ENCODE measurements at regions not wholly inside any gene's neighbourhood (a gene's known extent, or its start where the extent isn't known, plus 50 kb on each side); places are given as distances from the start of the nearest gene placed in this dataset.

DNA sequence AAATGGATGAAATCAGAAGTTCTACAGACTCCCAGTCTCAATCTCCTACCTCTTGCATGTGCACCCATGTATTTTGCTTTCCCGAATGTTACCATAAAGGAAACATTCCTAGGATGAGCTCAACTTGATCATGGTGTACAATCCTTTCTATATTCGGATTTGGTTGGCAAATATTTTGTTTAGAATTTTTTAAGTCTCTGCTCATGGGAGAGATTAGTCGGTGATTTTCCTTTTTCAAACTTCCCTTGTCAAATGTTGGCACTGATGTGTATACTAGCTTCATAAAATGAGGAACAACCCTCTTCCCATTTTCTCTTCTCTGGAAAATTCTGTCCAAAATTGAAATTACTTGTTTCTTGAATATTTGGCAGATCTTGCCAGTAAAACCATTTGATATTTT lies 317.6 kb upstream of the RASGRP1 start (continued):
- TF ChIP-seq FOSL2 (IDR thresholded peaks at IDR 0.05; ENCODE audit: borderline replicate concordance, low read depth) = no peak
- no peak for TF ChIP-seq FOXM1 (IDR thresholded peaks at IDR 0.05; ENCODE audit: low read depth)
- no peak for TF ChIP-seq SIN3A (IDR thresholded peaks at IDR 0.05; ENCODE audit: borderline replicate concordance, low read depth, low read length)

DNA sequence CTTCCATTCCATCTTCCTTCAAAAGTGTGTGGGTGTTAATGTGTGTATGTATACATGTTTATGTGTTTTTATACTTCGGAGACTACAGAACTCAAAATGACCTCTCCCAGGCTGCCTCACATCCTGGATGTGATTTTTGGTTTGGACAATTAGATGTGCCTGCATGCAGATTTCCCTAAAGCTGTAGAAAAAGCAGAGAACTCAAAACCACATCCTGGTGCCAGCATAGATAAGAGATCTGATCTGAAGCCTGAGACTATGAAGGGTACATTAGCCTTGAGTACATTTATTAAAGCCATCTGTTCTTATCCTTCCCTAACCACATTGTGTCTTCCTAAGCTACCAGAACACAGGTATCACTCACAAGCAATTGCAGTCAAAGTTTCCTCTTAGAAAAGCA lies 319.4 kb upstream of the RASGRP1 start:
- Histone ChIP-seq H3K9me3 (no peaks in the 10 kb centered on the region), H3K9me2 (no peaks in the 10 kb centered on the region), H3K4me2 (peak overlapping the region; percentile 48; the same call in 1 of the 2 replicates), H3K4me1 (ENCODE audit: control insufficient read depth in 1 of 2, insufficient read depth in 2 of 2, low read depth in 1 of 2, low read length in 1 of 2) (peaks cover 32 to 34% of the 10 kb centered on the region in 2 experiments), H3K27me3 (ENCODE audit: insufficient read depth) (no peaks in the 10 kb centered on the region), H2AFZ (ENCODE audit: low read depth) (no peak overlapping the region), H3F3A (replicated peaks; ENCODE audit: insufficient read depth) (peaks cover 40% of the 10 kb centered on the region), H3K4me3 (ENCODE audit: low read depth in 2 of 2, low read length in 1 of 2) (no peak overlapping the region), H3K27ac (ENCODE audit: low read depth in 2 of 2, low read length in 1 of 2) (peak overlapping the region; percentile 93 to 100), H3K36me3 (replicated peaks in 1 of 2; ENCODE audit: control insufficient read depth in 1 of 2, insufficient read depth in 2 of 2, low read length in 1 of 2) (no peaks in the 10 kb centered on the region), H3K9ac (peak overlapping the region; percentile 66; the same call in 1 of the 2 replicates), H3K79me2 (ENCODE audit: insufficient read depth) (no peaks in the 10 kb centered on the region), H4K20me1 (ENCODE audit: insufficient read depth) (no peaks in the 10 kb centered on the region)
- DNase-seq = peak; percentile 67
- CTCF ChIA-PET = interaction anchor here (0.6 to 1.9 kb wide), 3 partner anchors 20 to 107 kb away, joined by 3 to 6 read pairs (median 6); no protein-coding TSS in a partner anchor
- POLR2A ChIA-PET = no interaction called here
- WGBS (ENCODE audit: low lambda C conversion rate) = 6% methylated on average over 1 of the region's 1 CpG
- TF ChIP-seq, protein P1, sequence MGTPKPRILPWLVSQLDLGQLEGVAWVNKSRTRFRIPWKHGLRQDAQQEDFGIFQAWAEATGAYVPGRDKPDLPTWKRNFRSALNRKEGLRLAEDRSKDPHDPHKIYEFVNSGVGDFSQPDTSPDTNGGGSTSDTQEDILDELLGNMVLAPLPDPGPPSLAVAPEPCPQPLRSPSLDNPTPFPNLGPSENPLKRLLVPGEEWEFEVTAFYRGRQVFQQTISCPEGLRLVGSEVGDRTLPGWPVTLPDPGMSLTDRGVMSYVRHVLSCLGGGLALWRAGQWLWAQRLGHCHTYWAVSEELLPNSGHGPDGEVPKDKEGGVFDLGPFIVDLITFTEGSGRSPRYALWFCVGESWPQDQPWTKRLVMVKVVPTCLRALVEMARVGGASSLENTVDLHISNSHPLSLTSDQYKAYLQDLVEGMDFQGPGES (IDR thresholded peaks at IDR 0.05; ENCODE audit: low read depth, low read length) = no peak
- TF ChIP-seq, protein P2, sequence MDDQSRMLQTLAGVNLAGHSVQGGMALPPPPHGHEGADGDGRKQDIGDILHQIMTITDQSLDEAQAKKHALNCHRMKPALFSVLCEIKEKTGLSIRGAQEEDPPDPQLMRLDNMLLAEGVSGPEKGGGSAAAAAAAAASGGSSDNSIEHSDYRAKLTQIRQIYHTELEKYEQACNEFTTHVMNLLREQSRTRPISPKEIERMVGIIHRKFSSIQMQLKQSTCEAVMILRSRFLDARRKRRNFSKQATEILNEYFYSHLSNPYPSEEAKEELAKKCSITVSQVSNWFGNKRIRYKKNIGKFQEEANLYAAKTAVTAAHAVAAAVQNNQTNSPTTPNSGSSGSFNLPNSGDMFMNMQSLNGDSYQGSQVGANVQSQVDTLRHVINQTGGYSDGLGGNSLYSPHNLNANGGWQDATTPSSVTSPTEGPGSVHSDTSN (IDR thresholded peaks at IDR 0.05) = peak; percentile 98
- TF ChIP-seq, protein P3, sequence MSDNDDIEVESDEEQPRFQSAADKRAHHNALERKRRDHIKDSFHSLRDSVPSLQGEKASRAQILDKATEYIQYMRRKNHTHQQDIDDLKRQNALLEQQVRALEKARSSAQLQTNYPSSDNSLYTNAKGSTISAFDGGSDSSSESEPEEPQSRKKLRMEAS (IDR thresholded peaks at IDR 0.05; ENCODE audit: low read depth) = peak; percentile 86
- TF ChIP-seq SIN3A (IDR thresholded peaks at IDR 0.05; ENCODE audit: borderline replicate concordance, low read depth, low read length) (peak; percentile 84; the same call in 1 of the 2 replicates), RCOR1 (IDR thresholded peaks at IDR 0.05; ENCODE audit: low read length) (peak; percentile 96), TEAD4 (IDR thresholded peaks at IDR 0.05; ENCODE audit: borderline replicate concordance, insufficient read depth) (peak; percentile 99), EP300 (IDR thresholded peaks at IDR 0.05; ENCODE audit: borderline replicate concordance in 1 of 2, low read depth in 1 of 2, low read length in 1 of 2) (peak; percentile 100), FOXJ3 (CRISPR knock-in tag; IDR thresholded peaks at IDR 0.05) (peak; percentile 97), YY1 (IDR thresholded peaks at IDR 0.05; ENCODE audit: low read depth) (no peak; the same call in 1 of the 2 replicates), TCF12 (IDR thresholded peaks at IDR 0.05) (peak; percentile 100), RXRA (IDR thresholded peaks at IDR 0.05; ENCODE audit: borderline replicate concordance, low read depth) (peak; percentile 99), FOSL2 (IDR thresholded peaks at IDR 0.05; ENCODE audit: borderline replicate concordance, low read depth) (peak; percentile 79; the same call in 1 of the 2 replicates), TAF1 (IDR thresholded peaks at IDR 0.05; ENCODE audit: borderline replicate concordance, low read depth, low read length) (peak; percentile 62; the same call in 1 of the 2 replicates), EZH2phosphoT487 (IDR thresholded peaks at IDR 0.05; ENCODE audit: borderline replicate concordance, low read depth) (no peak), RFX5 (IDR thresholded peaks at IDR 0.05; ENCODE audit: low read length) (no peak), NRF1 (IDR thresholded peaks at IDR 0.05; ENCODE audit: low read depth, low read length) (no peak), MEF2A (IDR thresholded peaks at IDR 0.05; ENCODE audit: borderline replicate concordance, low read depth) (peak; percentile 79)
- TF ChIP-seq, protein P4, sequence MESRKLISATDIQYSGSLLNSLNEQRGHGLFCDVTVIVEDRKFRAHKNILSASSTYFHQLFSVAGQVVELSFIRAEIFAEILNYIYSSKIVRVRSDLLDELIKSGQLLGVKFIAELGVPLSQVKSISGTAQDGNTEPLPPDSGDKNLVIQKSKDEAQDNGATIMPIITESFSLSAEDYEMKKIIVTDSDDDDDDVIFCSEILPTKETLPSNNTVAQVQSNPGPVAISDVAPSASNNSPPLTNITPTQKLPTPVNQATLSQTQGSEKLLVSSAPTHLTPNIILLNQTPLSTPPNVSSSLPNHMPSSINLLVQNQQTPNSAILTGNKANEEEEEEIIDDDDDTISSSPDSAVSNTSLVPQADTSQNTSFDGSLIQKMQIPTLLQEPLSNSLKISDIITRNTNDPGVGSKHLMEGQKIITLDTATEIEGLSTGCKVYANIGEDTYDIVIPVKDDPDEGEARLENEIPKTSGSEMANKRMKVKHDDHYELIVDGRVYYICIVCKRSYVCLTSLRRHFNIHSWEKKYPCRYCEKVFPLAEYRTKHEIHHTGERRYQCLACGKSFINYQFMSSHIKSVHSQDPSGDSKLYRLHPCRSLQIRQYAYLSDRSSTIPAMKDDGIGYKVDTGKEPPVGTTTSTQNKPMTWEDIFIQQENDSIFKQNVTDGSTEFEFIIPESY (IDR thresholded peaks at IDR 0.05; ENCODE audit: borderline replicate concordance, low read depth) = peak; percentile 86
- TF ChIP-seq, protein P5, sequence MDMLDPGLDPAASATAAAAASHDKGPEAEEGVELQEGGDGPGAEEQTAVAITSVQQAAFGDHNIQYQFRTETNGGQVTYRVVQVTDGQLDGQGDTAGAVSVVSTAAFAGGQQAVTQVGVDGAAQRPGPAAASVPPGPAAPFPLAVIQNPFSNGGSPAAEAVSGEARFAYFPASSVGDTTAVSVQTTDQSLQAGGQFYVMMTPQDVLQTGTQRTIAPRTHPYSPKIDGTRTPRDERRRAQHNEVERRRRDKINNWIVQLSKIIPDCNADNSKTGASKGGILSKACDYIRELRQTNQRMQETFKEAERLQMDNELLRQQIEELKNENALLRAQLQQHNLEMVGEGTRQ (IDR thresholded peaks at IDR 0.05; ENCODE audit: borderline replicate concordance, low read depth, low read length) = no peak
- TF ChIP-seq, protein P6, sequence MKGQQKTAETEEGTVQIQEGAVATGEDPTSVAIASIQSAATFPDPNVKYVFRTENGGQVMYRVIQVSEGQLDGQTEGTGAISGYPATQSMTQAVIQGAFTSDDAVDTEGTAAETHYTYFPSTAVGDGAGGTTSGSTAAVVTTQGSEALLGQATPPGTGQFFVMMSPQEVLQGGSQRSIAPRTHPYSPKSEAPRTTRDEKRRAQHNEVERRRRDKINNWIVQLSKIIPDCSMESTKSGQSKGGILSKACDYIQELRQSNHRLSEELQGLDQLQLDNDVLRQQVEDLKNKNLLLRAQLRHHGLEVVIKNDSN (IDR thresholded peaks at IDR 0.05; ENCODE audit: borderline replicate concordance, low read depth) = no peak
- TF ChIP-seq, protein P7, sequence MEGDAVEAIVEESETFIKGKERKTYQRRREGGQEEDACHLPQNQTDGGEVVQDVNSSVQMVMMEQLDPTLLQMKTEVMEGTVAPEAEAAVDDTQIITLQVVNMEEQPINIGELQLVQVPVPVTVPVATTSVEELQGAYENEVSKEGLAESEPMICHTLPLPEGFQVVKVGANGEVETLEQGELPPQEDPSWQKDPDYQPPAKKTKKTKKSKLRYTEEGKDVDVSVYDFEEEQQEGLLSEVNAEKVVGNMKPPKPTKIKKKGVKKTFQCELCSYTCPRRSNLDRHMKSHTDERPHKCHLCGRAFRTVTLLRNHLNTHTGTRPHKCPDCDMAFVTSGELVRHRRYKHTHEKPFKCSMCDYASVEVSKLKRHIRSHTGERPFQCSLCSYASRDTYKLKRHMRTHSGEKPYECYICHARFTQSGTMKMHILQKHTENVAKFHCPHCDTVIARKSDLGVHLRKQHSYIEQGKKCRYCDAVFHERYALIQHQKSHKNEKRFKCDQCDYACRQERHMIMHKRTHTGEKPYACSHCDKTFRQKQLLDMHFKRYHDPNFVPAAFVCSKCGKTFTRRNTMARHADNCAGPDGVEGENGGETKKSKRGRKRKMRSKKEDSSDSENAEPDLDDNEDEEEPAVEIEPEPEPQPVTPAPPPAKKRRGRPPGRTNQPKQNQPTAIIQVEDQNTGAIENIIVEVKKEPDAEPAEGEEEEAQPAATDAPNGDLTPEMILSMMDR (IDR thresholded peaks at IDR 0.05) = no peak

Measured in SK-N-SH (cell line).